CD14-positive monocyte (primary cell): ENCODE measurements at regions not wholly inside any gene's neighbourhood (a gene's known extent, or its start where the extent isn't known, plus 50 kb on each side); places are given as distances from the start of the nearest gene placed in this dataset.

ENCODE experiments used
- DNase-seq, 3 donors: peaks; one replicate each; pipeline ENCODE4 v3.0.0-alpha.2; 2011 to 2022
- H2AFZ ChIP-seq: 2 replicates; pipeline ENCODE4 v1.6.0; 2012; ENCODE audit warnings: mild to moderate bottlenecking, low read depth, low read length, inconsistent platforms; ENCODE audit not compliant: insufficient read depth, poor library complexity, severe bottlenecking
- H3K27ac ChIP-seq, 2 donors: 1 replicate in 1 of 2; 2 replicates in 1 of 2; pipeline ENCODE4 v1.5.1; 2012 to 2013; ENCODE audit warnings: low read length in 2 of 2, control low read depth in 1 of 2, inconsistent platforms in 1 of 2, low read depth in 1 of 2, mild to moderate bottlenecking in 1 of 2
- H3K27me3 ChIP-seq, 2 donors: one replicate each; pipeline versions ENCODE4 v1.6.0 to v1.6.1; 2011 to 2013; ENCODE audit warnings: low read length in 2 of 2; ENCODE audit not compliant: control insufficient read depth in 2 of 2, insufficient read depth in 2 of 2
- H3K36me3 ChIP-seq, 2 donors: replicated peaks in 1 of 2; 1 replicate in 1 of 2; 2 replicates in 1 of 2; pipeline versions ENCODE4 v1.5.1 to v1.6.1; 2012 to 2013; ENCODE audit warnings: low read length in 2 of 2, control low read depth in 1 of 2, inconsistent platforms in 1 of 2, mild to moderate bottlenecking in 1 of 2; ENCODE audit not compliant: insufficient read depth in 2 of 2, control insufficient read depth in 1 of 2
- H3K4me1 ChIP-seq, 2 donors: 1 replicate in 1 of 2; 2 replicates in 1 of 2; pipeline versions ENCODE4 v1.5.1 to v1.6.1; 2012 to 2013; ENCODE audit warnings: low read length in 2 of 2, control low read depth in 1 of 2, inconsistent platforms in 1 of 2, mild to moderate bottlenecking in 1 of 2, moderate library complexity in 1 of 2; ENCODE audit not compliant: insufficient read depth in 2 of 2, control insufficient read depth in 1 of 2
- H3K4me2 ChIP-seq: replicated peaks from 2 replicates; pipeline ENCODE3; 2012; ENCODE audit warnings: low read length, moderate library complexity, mild to moderate bottlenecking; ENCODE audit not compliant: poor library complexity, severe bottlenecking; ENCODE audit errors: extremely low read depth
- H3K4me3 ChIP-seq, 3 experiments: fragments of 200-600 bp in 1 of 3; sonication (generic) in 1 of 3; replicated peaks in 1 of 3; 1 replicate in 2 of 3; 2 replicates in 1 of 3; pipeline ENCODE4 v1.5.1; 2011 to 2013; ENCODE audit warnings: low read length in 3 of 3, mild to moderate bottlenecking in 3 of 3, control low read depth in 2 of 3, low read depth in 2 of 3, inconsistent platforms in 1 of 3, moderate library complexity in 1 of 3
- H3K79me2 ChIP-seq: 2 replicates; pipeline ENCODE4 v1.6.0; 2012; ENCODE audit warnings: mild to moderate bottlenecking, control low read depth, inconsistent platforms, low read length, moderate library complexity; ENCODE audit not compliant: insufficient read depth
- H3K9ac ChIP-seq: 2 replicates; pipeline ENCODE4 v1.6.0; 2017; ENCODE audit warnings: low read length, mild to moderate bottlenecking; ENCODE audit not compliant: insufficient read depth, poor library complexity, severe bottlenecking
- H3K9me3 ChIP-seq, 2 donors: replicated peaks in 1 of 2; 1 replicate in 1 of 2; 2 replicates in 1 of 2; pipeline versions ENCODE4 v1.5.1 to v1.6.1; 2012 to 2013; ENCODE audit warnings: low read length in 2 of 2, control low read depth in 1 of 2; ENCODE audit not compliant: control insufficient read depth in 1 of 2, insufficient read depth in 1 of 2
- H4K20me1 ChIP-seq: 2 replicates; pipeline ENCODE4 v1.6.0; 2012; ENCODE audit warnings: mild to moderate bottlenecking, low read length, control low read depth, moderate library complexity; ENCODE audit not compliant: insufficient read depth
- H3K27ac Mint-ChIP-seq, 7 donors: one replicate each; pipeline ENCODE4 v1.8.0; 2020; ENCODE audit warnings: mild to moderate bottlenecking in 7 of 7, mixed read lengths in 7 of 7, moderate library complexity in 6 of 7, inconsistent platforms in 2 of 7
- H3K27me3 Mint-ChIP-seq, 3 donors: one replicate each; pipeline ENCODE4 v1.8.0; 2021 to 2022; ENCODE audit warnings: low read depth in 3 of 3, mild to moderate bottlenecking in 3 of 3, mixed read lengths in 3 of 3, moderate library complexity in 3 of 3, inconsistent platforms in 1 of 3
- H3K36me3 Mint-ChIP-seq, 2 donors: one replicate each; pipeline ENCODE4 v1.8.0; 2020; ENCODE audit warnings: mixed read lengths in 2 of 2, inconsistent platforms in 1 of 2, mild to moderate bottlenecking in 1 of 2
- H3K4me1 Mint-ChIP-seq: one replicate; pipeline ENCODE4 v1.8.0; 2020; ENCODE audit warnings: mild to moderate bottlenecking, mixed read lengths
- H3K4me3 Mint-ChIP-seq, 2 donors: one replicate each; pipeline ENCODE4 v1.8.0; 2020; ENCODE audit warnings: mild to moderate bottlenecking in 2 of 2, mixed read lengths in 2 of 2, moderate library complexity in 1 of 2
- H3K9me3 Mint-ChIP-seq, 7 donors: one replicate each; pipeline ENCODE4 v1.8.0; 2020 to 2022; ENCODE audit warnings: mixed read lengths in 7 of 7, mild to moderate bottlenecking in 6 of 7, moderate library complexity in 6 of 7, inconsistent platforms in 2 of 7
- WGBS: methylation state at CpG from one replicate; pipeline ENCODE4 v1.1.5; 2013; ENCODE audit warnings: missing lambda C conversion rate; ENCODE audit not compliant: insufficient coverage; 5-methylcytosine and 5-hydroxymethylcytosine counted together
- intact Hi-C, 2 donors: fragments of 100-400 bp; cut with micrococcal nuclease; formaldehyde crosslinking; loops; one replicate each; pipeline versions ENCODE4 v1.15.0 to v1.15.1; 2023
- TF ChIP-seq, protein P1 (sequence below): fragments of 200-600 bp; IDR thresholded peaks from one replicate; pipeline ENCODE4 v1.8.0; 2022; ENCODE audit warnings: antibody characterized with exemption, mild to moderate bottlenecking

DNA sequence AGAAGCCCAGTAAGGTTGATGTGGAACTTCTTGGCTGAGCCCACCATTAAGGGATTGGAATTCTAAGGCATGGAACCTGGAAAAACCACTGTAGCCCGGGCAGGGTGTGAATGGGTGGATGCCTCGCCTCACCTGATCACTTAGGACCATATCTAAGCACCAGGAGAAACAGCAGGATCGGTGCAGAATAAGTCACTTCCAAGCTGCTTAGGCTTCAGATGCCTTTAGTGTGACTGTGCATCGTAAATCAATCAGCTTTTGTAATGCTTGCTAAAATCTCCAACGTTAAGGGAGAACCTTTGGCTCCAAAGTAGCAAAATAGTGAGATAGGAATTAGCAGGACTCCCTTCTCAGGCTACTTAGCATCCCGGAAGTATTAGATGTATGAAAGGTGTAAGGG, 103.9 kb upstream of the MEGF10 start:
- H3K9me3 ChIP-seq, result no peaks in the 10 kb centered on the region
- no peak overlapping the region for H3K4me3 ChIP-seq
- intact Hi-C loops, result no loop called here
- no peaks in the 10 kb centered on the region for H3K36me3 Mint-ChIP-seq
- no peaks in the 10 kb centered on the region for H3K27me3 ChIP-seq
- H2AFZ ChIP-seq, result no peak overlapping the region
- H3K27me3 Mint-ChIP-seq, result peaks cover 2 to 5% (median 3%) of the 10 kb centered on the region in 3 donors
- H3K9me3 Mint-ChIP-seq, result peaks cover 0 to 6% (median 1%) of the 10 kb centered on the region in 7 donors
- no peaks in the 10 kb centered on the region for H3K4me1 ChIP-seq
- 80% methylated on average over 5 of the region's 6 CpGs for WGBS
- DNase-seq, result no peak
- no peak overlapping the region for H3K27ac ChIP-seq
- no peak overlapping the region for H3K4me3 Mint-ChIP-seq
- no peaks in the 10 kb centered on the region for H3K36me3 ChIP-seq
- H3K4me1 Mint-ChIP-seq, result no peaks in the 10 kb centered on the region
- TF ChIP-seq, protein P1, sequence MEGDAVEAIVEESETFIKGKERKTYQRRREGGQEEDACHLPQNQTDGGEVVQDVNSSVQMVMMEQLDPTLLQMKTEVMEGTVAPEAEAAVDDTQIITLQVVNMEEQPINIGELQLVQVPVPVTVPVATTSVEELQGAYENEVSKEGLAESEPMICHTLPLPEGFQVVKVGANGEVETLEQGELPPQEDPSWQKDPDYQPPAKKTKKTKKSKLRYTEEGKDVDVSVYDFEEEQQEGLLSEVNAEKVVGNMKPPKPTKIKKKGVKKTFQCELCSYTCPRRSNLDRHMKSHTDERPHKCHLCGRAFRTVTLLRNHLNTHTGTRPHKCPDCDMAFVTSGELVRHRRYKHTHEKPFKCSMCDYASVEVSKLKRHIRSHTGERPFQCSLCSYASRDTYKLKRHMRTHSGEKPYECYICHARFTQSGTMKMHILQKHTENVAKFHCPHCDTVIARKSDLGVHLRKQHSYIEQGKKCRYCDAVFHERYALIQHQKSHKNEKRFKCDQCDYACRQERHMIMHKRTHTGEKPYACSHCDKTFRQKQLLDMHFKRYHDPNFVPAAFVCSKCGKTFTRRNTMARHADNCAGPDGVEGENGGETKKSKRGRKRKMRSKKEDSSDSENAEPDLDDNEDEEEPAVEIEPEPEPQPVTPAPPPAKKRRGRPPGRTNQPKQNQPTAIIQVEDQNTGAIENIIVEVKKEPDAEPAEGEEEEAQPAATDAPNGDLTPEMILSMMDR, result no peak
- H3K9ac ChIP-seq, result no peak overlapping the region
- no peak overlapping the region for H3K4me2 ChIP-seq
- no peaks in the 10 kb centered on the region for H4K20me1 ChIP-seq
- no peaks in the 10 kb centered on the region for H3K79me2 ChIP-seq
- H3K27ac Mint-ChIP-seq, result no peak overlapping the region

DNA sequence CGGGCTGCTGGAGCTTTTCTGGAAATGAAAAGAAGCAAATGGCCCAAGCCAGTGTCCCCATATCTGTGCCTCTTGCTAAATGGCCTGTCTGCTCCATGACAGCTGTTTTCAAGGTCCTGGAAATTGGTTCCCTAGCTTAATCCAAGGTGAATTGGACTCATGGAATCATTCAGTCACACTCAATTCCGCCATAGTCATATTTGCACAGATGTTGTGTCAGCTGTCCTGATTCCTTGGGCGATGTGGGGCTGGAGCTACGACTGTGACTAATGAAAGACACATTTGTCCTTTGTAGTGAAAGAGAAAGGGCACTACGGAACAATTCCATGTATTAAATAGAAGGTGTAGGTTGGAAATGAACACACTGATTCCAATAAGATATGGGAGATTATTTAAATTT, 102.9 kb upstream of the MEGF10 start:
- Mint-ChIP-seq H3K9me3 (peaks cover 0 to 2% (median under 1%) of the 10 kb centered on the region in 7 donors), H3K4me1 (no peaks in the 10 kb centered on the region), H3K4me3 (no peak overlapping the region), H3K27ac (no peak overlapping the region), H3K36me3 (no peaks in the 10 kb centered on the region), H3K27me3 (peaks cover 0 to 5% (median 3%) of the 10 kb centered on the region in 3 donors)
- no peak for DNase-seq
- no peaks in the 10 kb centered on the region for H3K79me2 ChIP-seq
- no peak overlapping the region for H3K27ac ChIP-seq
- H3K36me3 ChIP-seq, result no peaks in the 10 kb centered on the region
- H3K4me1 ChIP-seq, result no peaks in the 10 kb centered on the region
- intact Hi-C loops, result no loop called here
- H2AFZ ChIP-seq, result no peak overlapping the region
- H3K4me3 ChIP-seq, result no peak overlapping the region
- TF ChIP-seq, protein P1, result no peak
- 95% methylated on average over 2 of the region's 5 CpGs for WGBS
- no peaks in the 10 kb centered on the region for H3K27me3 ChIP-seq
- H3K9me3 ChIP-seq, result no peaks in the 10 kb centered on the region
- H3K4me2 ChIP-seq, result no peak overlapping the region
- H4K20me1 ChIP-seq, result no peaks in the 10 kb centered on the region
- no peak overlapping the region for H3K9ac ChIP-seq
